ENCODE measurements at regions not wholly inside any gene's neighbourhood (a gene's known extent, or its start where the extent isn't known, plus 50 kb on each side); places are given as distances from the start of the nearest gene placed in this dataset.
"Not testable (repeated sequence)": the region's sequence is repeated elsewhere in the genome, so short reads cannot be mapped to it uniquely, and the experiment has no call there.

DNA sequence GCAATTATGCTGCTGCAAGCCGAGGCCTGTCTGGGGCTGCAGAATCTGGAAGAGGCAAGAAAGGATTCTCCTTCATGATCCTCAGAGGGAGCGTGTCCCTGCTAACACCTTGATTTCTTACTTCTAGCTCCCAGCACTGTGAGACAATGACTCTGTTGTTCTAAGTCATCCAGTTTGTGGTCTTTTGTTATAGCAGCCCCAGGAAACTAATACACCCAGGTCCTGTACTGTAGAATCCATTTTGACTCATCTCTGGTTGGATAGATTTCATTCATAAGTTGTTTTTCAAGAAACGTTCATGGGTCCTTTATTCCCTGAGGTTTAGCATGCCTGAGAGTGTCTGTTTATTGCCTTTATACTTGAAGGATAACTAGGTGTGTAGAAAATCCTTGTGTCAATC is 112.7 kb downstream of the TMEM17 start (continued):
- TF ChIP-seq, protein P1, sequence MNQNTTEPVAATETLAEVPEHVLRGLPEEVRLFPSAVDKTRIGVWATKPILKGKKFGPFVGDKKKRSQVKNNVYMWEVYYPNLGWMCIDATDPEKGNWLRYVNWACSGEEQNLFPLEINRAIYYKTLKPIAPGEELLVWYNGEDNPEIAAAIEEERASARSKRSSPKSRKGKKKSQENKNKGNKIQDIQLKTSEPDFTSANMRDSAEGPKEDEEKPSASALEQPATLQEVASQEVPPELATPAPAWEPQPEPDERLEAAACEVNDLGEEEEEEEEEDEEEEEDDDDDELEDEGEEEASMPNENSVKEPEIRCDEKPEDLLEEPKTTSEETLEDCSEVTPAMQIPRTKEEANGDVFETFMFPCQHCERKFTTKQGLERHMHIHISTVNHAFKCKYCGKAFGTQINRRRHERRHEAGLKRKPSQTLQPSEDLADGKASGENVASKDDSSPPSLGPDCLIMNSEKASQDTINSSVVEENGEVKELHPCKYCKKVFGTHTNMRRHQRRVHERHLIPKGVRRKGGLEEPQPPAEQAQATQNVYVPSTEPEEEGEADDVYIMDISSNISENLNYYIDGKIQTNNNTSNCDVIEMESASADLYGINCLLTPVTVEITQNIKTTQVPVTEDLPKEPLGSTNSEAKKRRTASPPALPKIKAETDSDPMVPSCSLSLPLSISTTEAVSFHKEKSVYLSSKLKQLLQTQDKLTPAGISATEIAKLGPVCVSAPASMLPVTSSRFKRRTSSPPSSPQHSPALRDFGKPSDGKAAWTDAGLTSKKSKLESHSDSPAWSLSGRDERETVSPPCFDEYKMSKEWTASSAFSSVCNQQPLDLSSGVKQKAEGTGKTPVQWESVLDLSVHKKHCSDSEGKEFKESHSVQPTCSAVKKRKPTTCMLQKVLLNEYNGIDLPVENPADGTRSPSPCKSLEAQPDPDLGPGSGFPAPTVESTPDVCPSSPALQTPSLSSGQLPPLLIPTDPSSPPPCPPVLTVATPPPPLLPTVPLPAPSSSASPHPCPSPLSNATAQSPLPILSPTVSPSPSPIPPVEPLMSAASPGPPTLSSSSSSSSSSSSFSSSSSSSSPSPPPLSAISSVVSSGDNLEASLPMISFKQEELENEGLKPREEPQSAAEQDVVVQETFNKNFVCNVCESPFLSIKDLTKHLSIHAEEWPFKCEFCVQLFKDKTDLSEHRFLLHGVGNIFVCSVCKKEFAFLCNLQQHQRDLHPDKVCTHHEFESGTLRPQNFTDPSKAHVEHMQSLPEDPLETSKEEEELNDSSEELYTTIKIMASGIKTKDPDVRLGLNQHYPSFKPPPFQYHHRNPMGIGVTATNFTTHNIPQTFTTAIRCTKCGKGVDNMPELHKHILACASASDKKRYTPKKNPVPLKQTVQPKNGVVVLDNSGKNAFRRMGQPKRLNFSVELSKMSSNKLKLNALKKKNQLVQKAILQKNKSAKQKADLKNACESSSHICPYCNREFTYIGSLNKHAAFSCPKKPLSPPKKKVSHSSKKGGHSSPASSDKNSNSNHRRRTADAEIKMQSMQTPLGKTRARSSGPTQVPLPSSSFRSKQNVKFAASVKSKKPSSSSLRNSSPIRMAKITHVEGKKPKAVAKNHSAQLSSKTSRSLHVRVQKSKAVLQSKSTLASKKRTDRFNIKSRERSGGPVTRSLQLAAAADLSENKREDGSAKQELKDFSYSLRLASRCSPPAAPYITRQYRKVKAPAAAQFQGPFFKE (tag by site-specific recombination; IDR thresholded peaks at IDR 0.05; ENCODE audit: borderline replicate concordance) = no peak
- TF ChIP-seq ZNF341 (tag by site-specific recombination; IDR thresholded peaks at IDR 0.05; ENCODE audit: low read depth) (no peak), ZNF76 (tag by site-specific recombination; IDR thresholded peaks at IDR 0.05; ENCODE audit: borderline replicate concordance, low read depth) (no peak)

DNA sequence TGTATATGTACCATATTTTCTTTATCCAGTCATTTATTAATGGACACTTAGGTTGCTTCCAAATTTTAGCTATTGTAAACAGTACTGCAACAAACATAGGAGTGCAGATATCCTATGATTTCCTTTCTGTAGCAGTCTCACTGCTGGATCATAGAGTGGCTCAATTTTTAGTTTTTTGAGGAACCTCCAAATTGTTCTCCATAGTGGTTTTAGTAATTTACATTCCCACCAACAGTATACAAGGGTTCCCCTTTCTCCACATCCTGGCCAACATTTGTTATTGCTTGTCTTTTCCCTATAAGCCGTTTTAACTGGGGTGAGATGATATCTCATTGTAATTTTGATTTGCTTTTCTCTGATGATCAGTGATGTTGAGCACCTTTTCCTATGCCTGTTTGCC is 114.3 kb downstream of the TMEM17 start:
- TF ChIP-seq SP3 (tag by site-specific recombination; IDR thresholded peaks at IDR 0.05) (no peak), ZNF621 (tag by site-specific recombination; IDR thresholded peaks at IDR 0.05) (no peak), ZNF514 (tag by site-specific recombination; IDR thresholded peaks at IDR 0.05) (no peak), ZNF140 (tag by site-specific recombination; IDR thresholded peaks at IDR 0.05) (no peak), ZNF623 (tag by site-specific recombination; IDR thresholded peaks at IDR 0.05) (no peak)
- TF ChIP-seq, protein P2, sequence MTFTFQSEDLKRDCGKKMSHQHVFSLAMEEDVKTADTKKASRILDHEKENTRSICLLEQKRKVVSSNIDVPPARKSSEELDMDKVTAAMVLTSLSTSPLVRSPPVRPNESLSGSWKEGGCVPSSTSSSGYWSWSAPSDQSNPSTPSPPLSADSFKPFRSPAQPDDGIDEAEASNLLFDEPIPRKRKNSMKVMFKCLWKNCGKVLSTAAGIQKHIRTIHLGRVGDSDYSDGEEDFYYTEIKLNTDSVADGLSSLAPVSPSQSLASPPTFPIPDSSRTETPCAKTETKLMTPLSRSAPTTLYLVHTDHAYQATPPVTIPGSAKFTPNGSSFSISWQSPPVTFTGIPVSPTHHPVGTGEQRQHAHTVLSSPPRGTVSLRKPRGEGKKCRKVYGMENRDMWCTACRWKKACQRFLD (tag by site-specific recombination; IDR thresholded peaks at IDR 0.05) = no peak
- Histone ChIP-seq H3K36me3 (ENCODE audit: control insufficient read depth in 2 of 2, insufficient read depth in 1 of 2, low read length in 2 of 2) (no peaks in the 10 kb centered on the region), H3K27ac (ENCODE audit: extremely low read depth, low read depth, low read length) (no peak overlapping the region), H3K9me3 (ENCODE audit: control insufficient read depth, insufficient read depth, low read depth, low read length) (no peaks in the 10 kb centered on the region), H3K4me1 (ENCODE audit: control insufficient read depth, insufficient read depth, low read length) (no peaks in the 10 kb centered on the region), H3K4me3 (ENCODE audit: low read depth, low read length) (no peak overlapping the region)
- ChIA-PET POLR2A (no interaction called here), CTCF (interaction anchor here (0.6 kb wide), 1 partner anchor 250 kb away, joined by 3 read pairs; no protein-coding TSS in a partner anchor)

DNA sequence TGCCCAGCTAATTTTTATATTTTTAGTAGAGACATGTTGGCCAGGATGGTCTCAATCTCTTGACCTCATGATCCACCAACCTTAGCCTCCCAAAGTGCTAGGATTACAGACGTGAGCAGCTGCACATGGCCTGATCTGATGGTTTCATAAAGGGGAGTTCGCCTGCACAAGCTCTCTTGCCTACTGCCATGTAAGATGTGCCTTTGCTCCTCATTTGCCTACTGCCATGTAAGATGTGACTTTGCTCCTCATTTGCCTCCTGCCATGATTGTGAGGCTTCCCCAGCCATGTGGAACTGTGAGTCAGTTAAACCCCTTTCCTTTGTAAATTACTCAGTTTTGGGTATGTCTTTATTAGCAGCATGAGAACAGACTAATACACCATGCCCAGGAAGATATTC is 119.6 kb downstream of the TMEM17 start:
- H3K9me3 ChIP-seq (ENCODE audit: control insufficient read depth, insufficient read depth, low read depth, low read length); CTCF ChIA-PET; H3K36me3 ChIP-seq (ENCODE audit: control insufficient read depth in 2 of 2, insufficient read depth in 1 of 2, low read length in 2 of 2); H3K27ac ChIP-seq (ENCODE audit: extremely low read depth, low read depth, low read length); H3K4me3 ChIP-seq (ENCODE audit: low read depth, low read length); H3K4me1 ChIP-seq (ENCODE audit: control insufficient read depth, insufficient read depth, low read length); POLR2A ChIA-PET: not testable (repeated sequence)

DNA sequence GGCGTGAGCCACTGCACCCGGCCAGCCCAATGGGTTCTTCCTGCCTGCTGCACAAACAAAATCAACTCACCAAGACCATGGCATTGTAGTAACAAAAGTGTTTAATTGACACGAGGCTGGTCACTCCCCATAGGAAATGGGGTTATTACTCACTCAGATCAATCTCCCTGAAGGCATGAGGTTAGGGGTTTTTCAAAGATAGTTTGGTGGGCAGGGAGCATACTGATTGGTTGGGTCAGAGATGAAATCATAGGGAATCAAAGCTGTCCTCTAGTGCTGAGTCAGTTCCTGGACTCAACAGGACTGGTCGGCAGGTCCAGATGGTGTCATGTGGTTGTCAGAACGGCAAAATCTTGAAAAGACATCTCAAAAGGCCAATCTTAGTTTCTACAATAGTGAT is 122.1 kb downstream of the TMEM17 start:
- ChIA-PET POLR2A (no interaction called here), CTCF (interaction anchor here (0.7 kb wide), 1 partner anchor 73 kb away, joined by 3 read pairs; no protein-coding TSS in a partner anchor)
- no peak overlapping the region for H3K27ac ChIP-seq (ENCODE audit: extremely low read depth, low read depth, low read length)
- no peaks in the 10 kb centered on the region for H3K36me3 ChIP-seq (ENCODE audit: control insufficient read depth in 2 of 2, insufficient read depth in 1 of 2, low read length in 2 of 2)
- H3K9me3 ChIP-seq (ENCODE audit: control insufficient read depth, insufficient read depth, low read depth, low read length) = no peaks in the 10 kb centered on the region
- no peak overlapping the region for H3K4me3 ChIP-seq (ENCODE audit: low read depth, low read length)
- peaks cover 4% of the 10 kb centered on the region; the same call in 1 of the 2 replicates for H3K4me1 ChIP-seq (ENCODE audit: control insufficient read depth, insufficient read depth, low read length)
- TF ChIP-seq ZNF777 (tag by site-specific recombination; IDR thresholded peaks at IDR 0.05; ENCODE audit: borderline replicate concordance) = no peak
- no peak for TF ChIP-seq ZSCAN16 (tag by site-specific recombination; IDR thresholded peaks at IDR 0.05)
- TF ChIP-seq ZNF350 (tag by site-specific recombination; IDR thresholded peaks at IDR 0.05) = no peak
- TF ChIP-seq, protein P3, sequence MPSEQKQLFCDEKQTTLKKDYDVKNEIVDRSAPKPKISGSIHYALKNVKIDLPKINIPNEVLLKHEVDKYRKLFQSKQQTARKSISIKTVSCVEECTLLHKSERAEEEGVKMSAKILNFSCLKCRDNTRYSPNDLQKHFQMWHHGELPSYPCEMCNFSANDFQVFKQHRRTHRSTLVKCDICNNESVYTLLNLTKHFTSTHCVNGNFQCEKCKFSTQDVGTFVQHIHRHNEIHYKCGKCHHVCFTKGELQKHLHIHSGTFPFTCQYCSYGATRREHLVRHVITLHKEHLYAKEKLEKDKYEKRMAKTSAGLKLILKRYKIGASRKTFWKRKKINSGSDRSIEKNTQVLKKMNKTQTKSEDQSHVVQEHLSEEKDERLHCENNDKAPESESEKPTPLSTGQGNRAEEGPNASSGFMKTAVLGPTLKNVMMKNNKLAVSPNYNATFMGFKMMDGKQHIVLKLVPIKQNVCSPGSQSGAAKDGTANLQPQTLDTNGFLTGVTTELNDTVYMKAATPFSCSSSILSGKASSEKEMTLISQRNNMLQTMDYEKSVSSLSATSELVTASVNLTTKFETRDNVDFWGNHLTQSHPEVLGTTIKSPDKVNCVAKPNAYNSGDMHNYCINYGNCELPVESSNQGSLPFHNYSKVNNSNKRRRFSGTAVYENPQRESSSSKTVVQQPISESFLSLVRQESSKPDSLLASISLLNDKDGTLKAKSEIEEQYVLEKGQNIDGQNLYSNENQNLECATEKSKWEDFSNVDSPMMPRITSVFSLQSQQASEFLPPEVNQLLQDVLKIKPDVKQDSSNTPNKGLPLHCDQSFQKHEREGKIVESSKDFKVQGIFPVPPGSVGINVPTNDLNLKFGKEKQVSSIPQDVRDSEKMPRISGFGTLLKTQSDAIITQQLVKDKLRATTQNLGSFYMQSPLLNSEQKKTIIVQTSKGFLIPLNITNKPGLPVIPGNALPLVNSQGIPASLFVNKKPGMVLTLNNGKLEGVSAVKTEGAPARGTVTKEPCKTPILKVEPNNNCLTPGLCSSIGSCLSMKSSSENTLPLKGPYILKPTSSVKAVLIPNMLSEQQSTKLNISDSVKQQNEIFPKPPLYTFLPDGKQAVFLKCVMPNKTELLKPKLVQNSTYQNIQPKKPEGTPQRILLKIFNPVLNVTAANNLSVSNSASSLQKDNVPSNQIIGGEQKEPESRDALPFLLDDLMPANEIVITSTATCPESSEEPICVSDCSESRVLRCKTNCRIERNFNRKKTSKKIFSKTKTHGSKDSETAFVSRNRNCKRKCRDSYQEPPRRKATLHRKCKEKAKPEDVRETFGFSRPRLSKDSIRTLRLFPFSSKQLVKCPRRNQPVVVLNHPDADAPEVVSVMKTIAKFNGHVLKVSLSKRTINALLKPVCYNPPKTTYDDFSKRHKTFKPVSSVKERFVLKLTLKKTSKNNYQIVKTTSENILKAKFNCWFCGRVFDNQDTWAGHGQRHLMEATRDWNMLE (tag by site-specific recombination; conservative IDR thresholded peaks at IDR 0.05; ENCODE audit: low read depth) = no peak
- TF ChIP-seq, protein P4, sequence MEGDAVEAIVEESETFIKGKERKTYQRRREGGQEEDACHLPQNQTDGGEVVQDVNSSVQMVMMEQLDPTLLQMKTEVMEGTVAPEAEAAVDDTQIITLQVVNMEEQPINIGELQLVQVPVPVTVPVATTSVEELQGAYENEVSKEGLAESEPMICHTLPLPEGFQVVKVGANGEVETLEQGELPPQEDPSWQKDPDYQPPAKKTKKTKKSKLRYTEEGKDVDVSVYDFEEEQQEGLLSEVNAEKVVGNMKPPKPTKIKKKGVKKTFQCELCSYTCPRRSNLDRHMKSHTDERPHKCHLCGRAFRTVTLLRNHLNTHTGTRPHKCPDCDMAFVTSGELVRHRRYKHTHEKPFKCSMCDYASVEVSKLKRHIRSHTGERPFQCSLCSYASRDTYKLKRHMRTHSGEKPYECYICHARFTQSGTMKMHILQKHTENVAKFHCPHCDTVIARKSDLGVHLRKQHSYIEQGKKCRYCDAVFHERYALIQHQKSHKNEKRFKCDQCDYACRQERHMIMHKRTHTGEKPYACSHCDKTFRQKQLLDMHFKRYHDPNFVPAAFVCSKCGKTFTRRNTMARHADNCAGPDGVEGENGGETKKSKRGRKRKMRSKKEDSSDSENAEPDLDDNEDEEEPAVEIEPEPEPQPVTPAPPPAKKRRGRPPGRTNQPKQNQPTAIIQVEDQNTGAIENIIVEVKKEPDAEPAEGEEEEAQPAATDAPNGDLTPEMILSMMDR (tag by site-specific recombination; IDR thresholded peaks at IDR 0.05) = no peak
- TF ChIP-seq ZNF23 (tag by site-specific recombination; IDR thresholded peaks at IDR 0.05; ENCODE audit: borderline replicate concordance) = no peak
- no peak for TF ChIP-seq ZNF146 (tag by site-specific recombination; IDR thresholded peaks at IDR 0.05)

Data from HEK293 (cell line).